HG03139 (cell line): ENCODE measurements at regions not wholly inside any gene's neighbourhood (a gene's known extent, or its start where the extent isn't known, plus 50 kb on each side); places are given as distances from the start of the nearest gene placed in this dataset.
"Not testable (repeated sequence)": the region's sequence is repeated elsewhere in the genome, so short reads cannot be mapped to it uniquely, and the experiment has no call there.

Experiments used
- ATAC-seq: cut with Tn5 transposase; IDR thresholded peaks from one replicate; pipeline ENCODE4 v1.9.1; 2021; ENCODE audit not compliant: unreplicated experiment

- not testable (repeated sequence) for ATAC-seq
Measured at GRCh38 chr1:120357046-120357445, 57.8 kb upstream of the NBPF8 start.

- ATAC-seq, result not testable (repeated sequence)
Measured at GRCh38 chr1:120356170-120356569, 58.7 kb upstream of the NBPF8 start.

- ATAC-seq, result peak; percentile 50
Measured at GRCh38 chr1:120354618-120355184, 60.1 kb upstream of the NBPF8 start.

GRCh38 chr1:120342231-120343073 is 72.4 kb upstream of the NBPF8 start:
- not testable (repeated sequence) for ATAC-seq

- ATAC-seq, result not testable (repeated sequence)
Measured at GRCh38 chr1:120341756-120342155, 73.1 kb upstream of the NBPF8 start.

- ATAC-seq, result not testable (repeated sequence)
Measured at GRCh38 chr1:120340838-120341751, 73.7 kb upstream of the NBPF8 start.

GRCh38 chr1:120315738-120316137 is 99.1 kb upstream of the NBPF8 start:
- ATAC-seq, result not testable (repeated sequence)

- ATAC-seq, result not testable (repeated sequence)
Measured at GRCh38 chr1:120311930-120312329, 102.9 kb upstream of the NBPF8 start.

GRCh38 chr1:120308940-120309578 is 105.8 kb upstream of the NBPF8 start:
- ATAC-seq, result not testable (repeated sequence)

GRCh38 chr1:120305046-120305445 is 109.8 kb upstream of the NBPF8 start:
- ATAC-seq, result not testable (repeated sequence)

- ATAC-seq, result not testable (repeated sequence)
Measured at GRCh38 chr1:120304341-120304740, 110.5 kb upstream of the NBPF8 start.

- not testable (repeated sequence) for ATAC-seq
Measured at GRCh38 chr1:120299433-120300057, 115.3 kb upstream of the NBPF8 start.

- ATAC-seq, result not testable (repeated sequence)
Measured at GRCh38 chr1:120298487-120298886, 116.3 kb upstream of the NBPF8 start.

GRCh38 chr1:120297345-120297953 is 117.4 kb upstream of the NBPF8 start:
- not testable (repeated sequence) for ATAC-seq

GRCh38 chr1:120290105-120290504 is 113.8 kb upstream of the SEC22B start:
- ATAC-seq, result not testable (repeated sequence)

GRCh38 chr1:120289601-120290074 is 113.3 kb upstream of the SEC22B start:
- ATAC-seq, result not testable (repeated sequence)

GRCh38 chr1:120288814-120289600 is 112.7 kb upstream of the SEC22B start:
- ATAC-seq, result not testable (repeated sequence)

- ATAC-seq, result not testable (repeated sequence)
Measured at GRCh38 chr1:120288167-120288566, 111.8 kb upstream of the SEC22B start.
